ENCODE measurements at regions not wholly inside any gene's neighbourhood (a gene's known extent, or its start where the extent isn't known, plus 50 kb on each side); places are given as distances from the start of the nearest gene placed in this dataset.

GRCh38 chr10:52459097-52459496, 145.0 kb downstream of the DKK1 start:
- no peak overlapping the region for H3K27ac ChIP-seq
- H3K27me3 ChIP-seq = peaks cover 0 to 5% (median 0%) of the 10 kb centered on the region in 9 donors
- no peaks in the 10 kb centered on the region for H3K9me3 ChIP-seq
- H3K4me3 ChIP-seq = no peak overlapping the region
- DNase-seq = no peak
- no peaks in the 10 kb centered on the region for H3K4me1 ChIP-seq
- TF ChIP-seq POLR2A (IDR thresholded peaks at IDR 0.05) (no peak), CTCF (IDR thresholded peaks at IDR 0.05) (no peak)
- H3K36me3 ChIP-seq = no peaks in the 10 kb centered on the region
- ATAC-seq = no peak
- intact Hi-C loops (cut with DNase I) = no loop called here

GRCh38 chr10:52463826-52464225, 149.7 kb downstream of the DKK1 start:
- intact Hi-C loops (cut with DNase I) = no loop called here
- no peak overlapping the region for H3K27ac ChIP-seq
- no peak overlapping the region for H3K4me3 ChIP-seq
- no peaks in the 10 kb centered on the region for H3K36me3 ChIP-seq
- H3K9me3 ChIP-seq = no peaks in the 10 kb centered on the region
- peaks cover 0 to 5% (median 0%) of the 10 kb centered on the region in 9 donors for H3K27me3 ChIP-seq
- H3K4me1 ChIP-seq = no peaks in the 10 kb centered on the region
- 56 to 69% (median 67%) methylated on average over 1 of the region's 1 CpG for WGBS, 4 donors
- DNase-seq (no peak), ATAC-seq (no peak)
- TF ChIP-seq POLR2A (IDR thresholded peaks at IDR 0.05) (no peak), CTCF (IDR thresholded peaks at IDR 0.05) (no peak)

GRCh38 chr10:52464368-52465124, 150.5 kb downstream of the DKK1 start:
- Histone ChIP-seq H3K4me1 (no peaks in the 10 kb centered on the region), H3K9me3 (no peaks in the 10 kb centered on the region), H3K4me3 (no peak overlapping the region), H3K36me3 (no peaks in the 10 kb centered on the region), H3K27me3 (peaks cover 0 to 2% (median 0%) of the 10 kb centered on the region in 9 donors), H3K27ac (no peak overlapping the region)
- no peak for DNase-seq
- intact Hi-C loops (cut with DNase I) = no loop called here
- 87 to 92% (median 90%) methylated on average over 9 of the region's 9 CpGs for WGBS, 4 donors
- no peak for TF ChIP-seq POLR2A (IDR thresholded peaks at IDR 0.05)
- no peak for TF ChIP-seq CTCF (IDR thresholded peaks at IDR 0.05)
- no peak for ATAC-seq

- DNase-seq (no peak), ATAC-seq (no peak)
- Histone ChIP-seq H3K4me1 (no peaks in the 10 kb centered on the region), H3K9me3 (no peaks in the 10 kb centered on the region), H3K4me3 (no peak overlapping the region), H3K27ac (no peak overlapping the region), H3K36me3 (no peaks in the 10 kb centered on the region), H3K27me3 (no peaks in the 10 kb centered on the region)
- intact Hi-C loops (cut with DNase I) = no loop called here
- TF ChIP-seq CTCF (IDR thresholded peaks at IDR 0.05) = no peak
- TF ChIP-seq POLR2A (IDR thresholded peaks at IDR 0.05) = no peak
- 62 to 70% (median 66%) methylated on average over 3 of the region's 3 CpGs for WGBS, 4 donors
These were observed 151.1 kb downstream of the DKK1 start for GRCh38 chr10:52465202-52465601.
